ENCODE measurements at regions not wholly inside any gene's neighbourhood (a gene's known extent, or its start where the extent isn't known, plus 50 kb on each side); places are given as distances from the start of the nearest gene placed in this dataset.
A peak's percentile ranks its signal among the peaks of the same experiment; 100 is the strongest.

- ATAC-seq (no peak), DNase-seq (ENCODE audit: low spot score) (no peak)
These were observed 256.0 kb downstream of the BCL11A start for GRCh38 chr2:60297296-60298005.

DNA sequence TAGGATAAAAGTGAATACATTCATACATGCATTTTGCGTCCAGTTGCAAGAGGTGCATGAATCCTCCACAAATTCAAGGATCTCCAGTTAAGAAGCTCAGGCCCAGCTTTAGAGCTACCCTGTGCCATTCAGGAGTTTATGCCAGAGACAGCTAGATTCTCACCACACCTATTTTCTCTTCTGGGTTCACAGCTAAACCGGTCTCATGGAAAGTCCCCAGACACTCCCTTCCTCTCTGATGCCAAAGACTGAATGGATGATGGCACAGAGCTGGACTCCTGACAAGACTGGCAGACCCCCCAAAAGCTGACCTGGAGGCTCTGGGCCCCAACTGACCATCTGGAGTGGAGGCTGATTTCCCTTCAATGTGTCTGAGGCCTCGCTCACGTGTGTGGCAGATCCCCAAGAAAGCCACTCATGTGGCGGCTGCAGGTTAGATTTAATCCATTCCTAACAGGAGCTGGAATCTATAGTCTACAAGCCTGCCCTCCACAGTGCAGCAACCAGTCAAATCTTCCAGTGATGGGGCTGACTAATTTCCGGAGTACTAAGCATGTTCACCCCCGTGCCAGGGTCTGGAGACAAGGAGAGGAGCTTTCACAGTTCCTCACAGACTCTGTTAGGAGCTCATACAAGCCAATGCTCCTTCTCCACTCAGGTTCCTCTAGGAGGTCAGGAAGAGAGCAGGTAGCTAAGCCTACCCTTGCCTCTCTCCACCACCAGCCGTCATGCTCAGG is 257.1 kb downstream of the BCL11A start:
- ATAC-seq, result no peak

DNA sequence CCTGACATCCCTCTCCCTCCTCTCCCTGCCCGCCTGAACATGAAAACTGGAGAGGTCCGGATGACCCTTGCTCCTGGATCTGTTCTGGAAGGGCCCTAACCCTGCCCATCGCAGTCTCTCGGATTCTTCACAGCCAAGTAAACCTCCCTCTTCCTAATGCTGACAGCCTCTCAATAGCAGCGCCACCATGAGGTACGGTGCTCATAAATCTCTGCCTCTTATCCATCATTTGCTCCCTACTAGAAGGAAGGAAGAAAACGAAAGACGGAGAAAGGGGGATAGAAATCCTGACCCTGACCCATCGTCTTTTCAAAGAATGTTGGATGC is 257.9 kb downstream of the BCL11A start:
- ATAC-seq (no peak), DNase-seq (ENCODE audit: low spot score) (no peak)

More for the DNA sequence above, 257.1 kb downstream of the BCL11A start:
- no peak for DNase-seq (ENCODE audit: low spot score)

DNA sequence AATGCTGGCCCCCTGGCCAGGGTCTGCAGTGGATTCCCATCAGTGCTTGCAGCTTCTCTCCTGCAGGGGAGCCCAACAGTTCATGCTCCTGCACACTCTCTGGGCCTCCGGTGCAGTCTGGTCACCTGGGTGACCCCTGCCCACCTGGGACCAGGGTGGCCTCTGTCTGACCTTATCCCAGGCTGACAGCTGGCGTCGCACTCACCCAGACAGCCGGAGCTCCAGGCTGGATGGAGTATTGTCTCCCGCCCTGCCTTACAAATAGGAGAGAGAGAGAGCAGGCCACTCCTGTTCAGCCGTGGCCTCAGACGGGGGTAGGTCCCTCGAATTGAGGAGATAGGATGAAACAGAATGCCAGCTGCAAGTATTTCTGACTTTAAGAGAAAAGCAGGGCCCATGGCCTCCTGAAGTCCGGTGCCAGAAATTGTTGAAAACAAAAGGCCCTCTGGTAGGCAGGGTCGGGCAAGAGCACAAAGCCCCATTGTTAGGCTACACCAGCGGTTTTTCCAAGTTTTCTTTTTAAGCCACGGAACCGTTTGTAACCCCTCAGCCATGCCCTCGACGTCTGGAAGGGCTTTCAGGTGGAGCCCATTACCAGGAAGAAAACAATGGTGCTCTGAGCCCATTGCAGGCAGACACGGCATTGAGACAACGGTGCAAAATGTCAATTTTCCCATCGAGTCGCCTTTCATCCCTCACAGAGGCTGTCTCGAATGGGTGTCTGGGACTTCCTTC is 258.4 kb downstream of the BCL11A start:
- ATAC-seq (no peak), DNase-seq (ENCODE audit: low spot score) (no peak)

DNA sequence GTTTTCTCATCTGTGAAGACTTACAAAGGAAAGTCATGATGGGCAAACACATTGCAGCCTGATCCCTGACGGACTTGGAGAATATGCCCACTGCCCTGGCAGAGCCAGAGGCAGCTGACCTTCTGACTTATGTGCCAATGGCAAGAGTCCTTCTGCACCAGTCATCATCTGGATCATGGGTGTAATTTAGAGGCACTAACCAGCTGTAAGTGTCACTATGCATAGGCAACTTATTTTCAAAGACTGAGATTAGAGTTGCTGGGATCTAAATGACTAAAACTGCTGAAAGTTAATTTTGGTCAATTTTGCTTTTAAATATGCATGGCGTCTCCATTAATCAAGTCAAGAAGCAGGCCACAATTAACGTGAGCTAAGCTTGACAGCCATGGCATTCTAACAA is 261.2 kb downstream of the BCL11A start:
- DNase-seq (ENCODE audit: low spot score) (no peak), ATAC-seq (no peak)

DNA sequence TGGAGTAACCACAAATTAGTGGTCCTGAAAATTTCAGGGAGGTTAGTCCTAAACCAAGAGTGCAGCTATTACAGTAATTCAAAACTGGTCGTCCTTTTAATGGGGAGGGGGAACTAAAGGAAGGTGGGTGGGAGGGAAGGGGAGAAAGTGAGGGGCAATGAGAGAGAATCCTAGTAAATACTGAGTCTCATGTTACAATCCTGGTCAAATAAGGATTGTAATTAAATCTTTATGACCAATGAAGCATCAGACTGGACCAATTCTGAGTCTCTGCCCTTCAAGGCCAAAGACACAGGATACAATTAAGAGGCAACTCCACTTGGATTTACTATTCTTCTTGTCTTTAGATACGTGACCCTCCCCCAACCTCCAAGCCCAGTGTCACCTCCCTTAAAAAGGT is 262.9 kb downstream of the BCL11A start:
- DNase-seq (ENCODE audit: low spot score), result no peak
- ATAC-seq, result no peak

GRCh38 chr2:60285626-60286316 is 267.7 kb downstream of the BCL11A start:
- DNase-seq (ENCODE audit: low spot score) (no peak), ATAC-seq (no peak)

DNA sequence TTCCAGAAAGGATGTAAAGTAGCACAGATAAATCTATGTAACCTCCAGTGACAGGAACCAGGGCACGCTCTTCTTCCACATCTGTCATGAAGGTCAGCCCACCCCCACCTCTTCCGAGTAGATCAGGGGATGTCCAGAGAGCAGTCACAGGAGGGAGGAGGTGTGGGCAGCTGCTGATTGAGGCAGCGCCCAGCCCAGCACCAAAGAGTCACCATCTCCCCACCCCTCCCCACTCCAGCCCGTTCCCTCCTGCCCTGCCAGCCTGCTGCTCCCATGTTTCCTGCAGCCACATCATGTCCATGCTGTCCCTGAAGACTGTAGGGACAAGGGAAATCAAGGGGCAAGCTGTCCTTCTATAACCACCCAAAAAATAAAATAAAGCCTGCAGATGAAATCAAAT is 269.8 kb downstream of the BCL11A start:
- DNase-seq (ENCODE audit: low spot score) (no peak), ATAC-seq (no peak)

- ATAC-seq (no peak), DNase-seq (ENCODE audit: low spot score) (no peak)
These were observed 270.6 kb downstream of the BCL11A start for GRCh38 chr2:60282886-60283285.

DNA sequence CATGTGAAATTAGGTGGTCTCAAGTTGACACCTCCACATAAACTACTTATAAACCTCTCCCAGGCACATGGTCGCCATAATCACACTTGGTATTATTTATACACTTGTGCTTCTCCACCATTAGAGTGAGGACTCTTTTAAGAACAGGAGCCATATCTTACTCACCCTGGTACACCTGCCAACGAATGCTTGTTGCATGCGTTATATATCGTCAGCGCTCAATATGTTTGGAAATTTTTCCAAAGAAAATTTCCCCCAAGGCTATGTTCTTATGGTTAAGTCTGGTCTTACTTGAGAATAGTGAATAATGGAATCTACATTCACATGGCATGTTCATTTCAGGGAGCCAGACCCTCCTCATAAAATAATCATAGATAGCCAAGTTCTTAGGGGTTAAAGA is 271.7 kb downstream of the BCL11A start:
- ATAC-seq (no peak), DNase-seq (ENCODE audit: low spot score) (no peak)

DNA sequence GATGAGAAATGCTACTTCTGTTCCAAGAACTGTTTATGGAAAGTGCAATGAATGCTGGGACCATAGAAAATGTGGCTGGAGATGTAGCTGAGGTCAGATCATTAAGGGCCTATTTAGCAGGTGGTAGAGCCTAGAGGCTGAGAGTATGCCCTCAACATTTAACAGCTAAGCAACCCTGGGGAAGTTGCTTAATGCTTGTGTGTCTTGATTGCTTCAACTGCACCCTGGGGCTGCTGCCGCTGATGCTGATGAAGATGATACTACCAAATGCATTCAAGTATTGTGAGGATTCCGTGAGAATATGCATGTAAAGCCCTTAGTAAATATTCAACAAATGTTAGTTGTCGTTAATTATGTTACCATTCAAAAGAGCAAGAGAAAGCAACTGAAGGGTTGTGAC is 273.2 kb downstream of the BCL11A start:
- ATAC-seq (no peak), DNase-seq (ENCODE audit: low spot score) (no peak)

DNA sequence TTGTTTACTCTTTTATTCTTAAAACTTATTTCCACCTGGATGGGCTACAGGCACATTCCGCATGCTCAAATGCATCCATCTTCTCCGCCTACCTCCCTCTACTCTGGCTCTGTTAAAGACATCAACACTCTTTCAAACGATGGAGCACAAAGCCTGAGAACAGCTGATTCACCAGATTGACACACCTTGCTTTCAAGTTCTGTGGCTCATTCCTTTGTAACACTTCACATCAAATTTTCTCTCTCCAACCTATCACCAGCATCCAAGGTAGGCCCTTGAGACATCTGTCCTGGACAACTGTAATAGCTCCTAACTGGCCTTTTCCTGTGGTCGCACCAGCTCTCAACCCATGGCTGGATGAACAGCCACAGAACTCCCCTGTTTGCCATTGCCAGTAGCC is 274.5 kb downstream of the BCL11A start:
- DNase-seq (ENCODE audit: low spot score) (no peak), ATAC-seq (no peak)

GRCh38 chr2:60275958-60276357 is 277.5 kb downstream of the BCL11A start:
- DNase-seq (ENCODE audit: low spot score) (no peak), ATAC-seq (no peak)

DNA sequence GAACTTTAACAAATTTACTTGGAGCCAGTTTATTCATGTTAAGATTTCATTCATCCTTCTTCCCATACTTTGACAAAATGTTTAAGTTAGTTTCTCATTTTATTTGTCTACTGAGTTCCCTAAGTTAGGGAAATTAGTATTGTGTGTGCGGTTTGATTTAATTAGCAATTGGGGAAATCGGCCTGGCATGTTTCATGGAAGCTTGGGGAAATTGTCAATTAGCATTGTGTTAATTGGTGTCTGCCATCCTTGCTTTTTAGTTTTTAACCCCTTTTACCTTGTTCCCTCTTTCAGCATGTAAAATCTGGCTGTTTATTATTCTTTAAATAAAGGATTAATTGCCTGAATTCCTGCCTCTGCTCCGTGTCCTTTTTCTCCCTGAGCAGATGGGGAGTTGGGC is 279.6 kb downstream of the BCL11A start:
- no peak for DNase-seq (ENCODE audit: low spot score)
- ATAC-seq, result no peak

- ATAC-seq (no peak), DNase-seq (ENCODE audit: low spot score) (no peak)
These were observed 281.7 kb downstream of the BCL11A start for GRCh38 chr2:60271713-60272112.

GRCh38 chr2:60271131-60271530 is 282.3 kb downstream of the BCL11A start:
- DNase-seq (ENCODE audit: low spot score) (no peak), ATAC-seq (no peak)

DNA sequence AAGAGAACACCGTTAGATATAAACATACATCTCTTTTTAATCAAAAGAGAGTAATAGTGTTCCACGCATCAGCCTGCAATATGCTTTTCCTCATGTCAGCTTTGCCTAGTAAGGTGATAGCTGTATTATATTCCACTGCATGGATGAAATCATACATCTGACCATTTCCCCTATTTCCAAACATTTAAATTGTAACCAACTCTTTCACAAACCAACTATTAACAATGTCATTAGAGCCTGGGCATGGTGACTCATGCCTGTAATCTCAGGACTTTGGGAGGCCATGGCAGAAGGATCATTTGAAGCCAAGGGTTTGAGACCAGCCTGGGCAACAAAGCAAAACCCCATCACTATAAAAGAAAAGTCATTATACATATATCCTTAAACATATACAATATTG is 284.8 kb downstream of the BCL11A start:
- DNase-seq (ENCODE audit: low spot score) (no peak), ATAC-seq (no peak)

- DNase-seq (ENCODE audit: low spot score), result no peak
- peak; percentile 39 for ATAC-seq
These were observed 285.4 kb downstream of the BCL11A start for GRCh38 chr2:60268032-60268431.

DNA sequence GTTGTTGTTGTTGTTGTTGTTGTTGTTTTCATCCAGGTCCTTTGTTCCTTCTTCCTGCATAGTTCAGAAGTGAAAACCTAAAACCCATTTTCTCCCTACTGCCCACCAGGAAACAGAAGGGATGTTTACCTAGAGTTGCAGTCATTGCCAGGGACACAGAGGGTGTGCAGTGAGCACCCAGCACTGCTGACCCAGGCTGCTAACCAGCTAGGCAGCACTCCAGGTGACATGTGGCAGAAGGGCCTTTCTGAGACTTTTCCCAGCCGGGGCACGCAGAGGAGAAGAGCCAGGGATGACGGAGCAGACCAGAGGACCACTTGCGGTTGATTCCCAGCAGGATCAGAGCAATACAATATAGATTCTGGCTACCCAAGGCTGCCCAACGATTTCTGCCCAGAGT is 286.3 kb downstream of the BCL11A start:
- ATAC-seq (no peak), DNase-seq (ENCODE audit: low spot score) (no peak)

DNA sequence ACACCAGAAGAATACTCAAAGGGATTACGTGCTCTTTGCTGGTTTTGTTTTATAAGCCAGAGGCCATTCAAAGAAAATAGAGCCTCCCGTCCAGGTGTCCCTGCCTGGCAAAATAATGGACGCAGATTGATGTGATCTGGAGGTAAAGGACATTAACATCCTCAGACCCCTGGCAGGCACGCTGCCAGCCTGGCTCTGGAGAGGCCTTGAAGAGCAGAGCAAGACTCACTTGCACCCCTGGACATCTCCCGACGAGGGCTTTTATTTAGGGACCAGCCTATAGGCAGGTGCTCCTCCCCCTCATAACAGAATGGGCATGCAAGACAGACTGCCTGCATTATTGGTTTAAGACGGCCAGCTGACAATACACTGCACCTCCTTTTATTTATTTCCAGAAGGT is 291.3 kb downstream of the BCL11A start:
- DNase-seq (ENCODE audit: low spot score) (no peak), ATAC-seq (no peak)

GRCh38 chr2:60260639-60261296 is 292.7 kb downstream of the BCL11A start:
- DNase-seq (ENCODE audit: low spot score) (no peak), ATAC-seq (peak; percentile 64)

All from left lobe of liver (tissue), 2 donors.